T-cell (primary cell): ENCODE measurements at regions not wholly inside any gene's neighbourhood (a gene's known extent, or its start where the extent isn't known, plus 50 kb on each side); places are given as distances from the start of the nearest gene placed in this dataset.

Experiments used
- ATAC-seq, 4 experiments: fragments of 200-7000 bp in 3 of 4; fragments of 150-1000 bp in 1 of 4; cut with Tn5 transposase; replicated peaks in 1 of 4; 1 replicate in 3 of 4; 2 replicates in 1 of 4; pipeline ENCODE4 v1.10.0; 2021; ENCODE audit warnings: moderate library complexity in 3 of 4, mild to moderate bottlenecking in 2 of 4, moderate number of reproducible peaks in 1 of 4
- CTCF ChIA-PET, 2 donors: fragments of 300-600 bp; sonication (Branson Sonifier 250); formaldehyde crosslinking; loops; one replicate each; lab custom pipeline; 2022; ENCODE audit warnings: antibody characterized with exemption in 2 of 2; lab: Charles Lee
- POLR2A ChIA-PET, 2 donors: fragments of 300-600 bp; sonication (Branson Sonifier 250); formaldehyde crosslinking; loops; one replicate each; lab custom pipeline; 2022; ENCODE audit warnings: antibody characterized with exemption in 2 of 2; lab: Charles Lee
- DNase-seq, 35 experiments: peaks; one replicate each; pipeline versions ENCODE4 v3.0.0 to v3.0.0-alpha.2; 2013 to 2023
- H3K27ac ChIP-seq: one replicate; pipeline ENCODE4 v1.5.1; 2013; ENCODE audit warnings: low read length
- H3K27me3 ChIP-seq, 2 experiments: replicated peaks in 1 of 2; 1 replicate in 1 of 2; 2 replicates in 1 of 2; pipeline versions ENCODE4 v1.6.1 to v1.7.0; 2013; ENCODE audit warnings: low read length in 1 of 2, mixed read lengths in 1 of 2; ENCODE audit not compliant: control insufficient read depth in 2 of 2, insufficient read depth in 2 of 2; ENCODE audit errors: extremely low read depth in 1 of 2
- H3K36me3 ChIP-seq, 2 donors: 1 replicate in 1 of 2; 2 replicates in 1 of 2; pipeline versions ENCODE4 v1.6.1 to v1.7.0; 2013; ENCODE audit warnings: low read length in 1 of 2; ENCODE audit not compliant: control insufficient read depth in 2 of 2, insufficient read depth in 1 of 2; ENCODE audit errors: extremely low read depth in 1 of 2
- H3K4me1 ChIP-seq, 2 experiments: 1 replicate in 1 of 2; 2 replicates in 1 of 2; pipeline versions ENCODE4 v1.6.1 to v1.7.0; 2013; ENCODE audit warnings: low read length in 2 of 2, mixed read lengths in 1 of 2; ENCODE audit not compliant: insufficient read depth in 2 of 2, control insufficient read depth in 1 of 2; ENCODE audit errors: extremely low read depth in 1 of 2
- H3K4me3 ChIP-seq, 2 donors: 1 replicate in 1 of 2; 2 replicates in 1 of 2; pipeline versions ENCODE4 v1.5.1 to v1.7.0; 2013; ENCODE audit warnings: mild to moderate bottlenecking in 2 of 2, low read length in 1 of 2, moderate library complexity in 1 of 2; ENCODE audit not compliant: control insufficient read depth in 1 of 2; ENCODE audit errors: extremely low read depth in 1 of 2
- H3K9me3 ChIP-seq: 2 replicates; pipeline ENCODE4 v1.7.0; 2013
- H3K27ac Mint-ChIP-seq, 2 donors: one replicate each; pipeline ENCODE4 v1.8.0; 2020 to 2021; ENCODE audit warnings: mild to moderate bottlenecking in 2 of 2, mixed read lengths in 2 of 2
- H3K27me3 Mint-ChIP-seq, 2 donors: one replicate each; pipeline ENCODE4 v1.8.0; 2021 to 2022; ENCODE audit warnings: mixed read lengths in 2 of 2
- H3K36me3 Mint-ChIP-seq: one replicate; pipeline ENCODE4 v1.8.0; 2021; ENCODE audit warnings: mixed read lengths
- H3K4me1 Mint-ChIP-seq, 3 donors: one replicate each; pipeline ENCODE4 v1.8.0; 2020 to 2022; ENCODE audit warnings: mixed read lengths in 3 of 3, mild to moderate bottlenecking in 1 of 3
- H3K4me3 Mint-ChIP-seq, 3 donors: one replicate each; pipeline ENCODE4 v1.8.0; 2020 to 2022; ENCODE audit warnings: mild to moderate bottlenecking in 3 of 3, mixed read lengths in 3 of 3, moderate library complexity in 3 of 3
- H3K9me3 Mint-ChIP-seq, 3 donors: one replicate each; pipeline ENCODE4 v1.8.0; 2020 to 2022; ENCODE audit warnings: mixed read lengths in 3 of 3
- WGBS: methylation state at CpG from one replicate; pipeline ENCODE4 v1.1.5; 2013; ENCODE audit warnings: missing lambda C conversion rate; ENCODE audit not compliant: insufficient coverage; 5-methylcytosine and 5-hydroxymethylcytosine counted together

GRCh38 chr7:115676707-115677106 lies 353.9 kb downstream of the TFEC start:
- Mint-ChIP-seq H3K9me3 (no peaks in the 10 kb centered on the region), H3K27me3 (no peaks in the 10 kb centered on the region), H3K4me1 (no peaks in the 10 kb centered on the region), H3K36me3 (no peaks in the 10 kb centered on the region), H3K4me3 (no peak overlapping the region), H3K27ac (no peak overlapping the region)
- ChIA-PET POLR2A (no interaction called here), CTCF (no interaction called here)
- H3K9me3 ChIP-seq = no peaks in the 10 kb centered on the region
- DNase-seq = no peak
- no peaks in the 10 kb centered on the region for H3K36me3 ChIP-seq
- no peaks in the 10 kb centered on the region for H3K27me3 ChIP-seq
- no peak overlapping the region for H3K4me3 ChIP-seq
- H3K4me1 ChIP-seq = no peaks in the 10 kb centered on the region
- no CpG with 5 or more reads among the region's 3 CpGs for WGBS
- no peak for ATAC-seq
- H3K27ac ChIP-seq = no peak overlapping the region

- no peak overlapping the region for H3K4me3 ChIP-seq
- no peak overlapping the region for H3K27ac ChIP-seq
- H3K9me3 ChIP-seq = no peaks in the 10 kb centered on the region
- no peak overlapping the region for H3K4me3 Mint-ChIP-seq
- no peak for ATAC-seq
- DNase-seq = no peak
- H3K36me3 ChIP-seq = no peaks in the 10 kb centered on the region
- no peaks in the 10 kb centered on the region for H3K4me1 ChIP-seq
- H3K27me3 Mint-ChIP-seq = no peaks in the 10 kb centered on the region
- ChIA-PET POLR2A (no interaction called here), CTCF (no interaction called here)
- H3K27ac Mint-ChIP-seq = no peak overlapping the region
- H3K9me3 Mint-ChIP-seq = no peaks in the 10 kb centered on the region
- H3K4me1 Mint-ChIP-seq = no peaks in the 10 kb centered on the region
- WGBS = 86% methylated on average over 9 of the region's 10 CpGs
- H3K36me3 Mint-ChIP-seq = no peaks in the 10 kb centered on the region
- no peaks in the 10 kb centered on the region for H3K27me3 ChIP-seq
These were observed 354.5 kb downstream of the TFEC start for GRCh38 chr7:115676080-115676479.

DNA sequence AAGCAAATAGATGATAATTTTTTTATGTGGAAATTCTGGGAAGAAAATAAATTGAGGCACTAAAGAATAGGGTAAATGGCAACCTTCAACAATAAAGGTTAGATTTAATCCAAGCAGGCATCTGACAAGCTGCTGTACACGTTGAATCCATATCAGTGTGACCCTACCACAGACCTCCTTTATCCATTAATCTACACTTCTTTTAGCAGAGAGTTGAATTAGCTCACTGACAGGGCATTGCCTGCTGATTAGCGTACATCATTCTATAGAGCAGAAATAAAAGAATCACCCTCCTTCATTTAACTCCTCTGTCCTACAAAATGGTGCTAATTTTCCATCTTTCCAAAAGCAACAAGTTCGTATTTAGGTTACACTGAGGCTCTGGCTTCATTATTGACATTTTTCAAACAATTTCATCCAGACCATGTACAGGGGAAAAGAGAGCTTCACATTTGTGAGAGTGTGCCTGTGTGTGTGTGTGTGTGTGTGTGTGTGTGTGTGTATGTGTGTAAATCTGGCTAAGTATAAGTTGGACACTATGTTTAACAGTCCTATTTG lies 356.0 kb downstream of the TFEC start:
- no peaks in the 10 kb centered on the region for H3K4me1 ChIP-seq
- CTCF ChIA-PET = interaction anchor here in 1 of 2 donors (0.6 kb wide), 1 partner anchor 169 kb away, joined by 3 read pairs; no protein-coding TSS in a partner anchor
- H3K27me3 Mint-ChIP-seq = no peaks in the 10 kb centered on the region
- no peaks in the 10 kb centered on the region for H3K27me3 ChIP-seq
- 92% methylated on average over 1 of the region's 3 CpGs for WGBS
- no peaks in the 10 kb centered on the region for H3K4me1 Mint-ChIP-seq
- H3K4me3 ChIP-seq = no peak overlapping the region
- no peak overlapping the region for H3K27ac Mint-ChIP-seq
- no peaks in the 10 kb centered on the region for H3K9me3 Mint-ChIP-seq
- H3K9me3 ChIP-seq = no peaks in the 10 kb centered on the region
- no peaks in the 10 kb centered on the region for H3K36me3 ChIP-seq
- H3K4me3 Mint-ChIP-seq = no peak overlapping the region
- DNase-seq = no peak
- ATAC-seq = no peak
- H3K27ac ChIP-seq = no peak overlapping the region
- H3K36me3 Mint-ChIP-seq = no peaks in the 10 kb centered on the region
- POLR2A ChIA-PET = interaction anchor here in 1 of 2 donors (0.5 kb wide), 1 partner anchor 950 kb away, joined by 3 read pairs; no protein-coding TSS in a partner anchor

DNA sequence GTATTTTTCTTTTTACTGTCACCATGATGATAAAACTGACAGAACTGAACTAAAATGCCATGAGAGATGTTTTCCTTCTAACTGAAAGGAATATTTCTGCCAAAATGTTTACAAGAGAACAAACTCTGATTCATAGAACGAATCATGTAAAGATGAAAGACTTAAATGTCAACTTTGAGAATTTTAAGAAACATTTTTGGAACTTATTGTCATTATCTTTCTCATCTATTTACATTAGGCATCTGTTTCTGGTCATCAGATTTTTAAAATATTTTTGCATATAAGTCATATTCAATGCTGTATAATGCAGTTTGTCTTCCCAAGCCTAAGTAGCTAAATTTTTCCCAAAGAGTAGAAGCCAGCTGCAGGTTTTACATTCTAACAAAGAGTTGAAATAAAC lies 358.5 kb downstream of the TFEC start:
- no CpG with 5 or more reads among the region's 1 CpG for WGBS
- CTCF ChIA-PET = no interaction called here
- H3K4me1 ChIP-seq = no peaks in the 10 kb centered on the region

DNA sequence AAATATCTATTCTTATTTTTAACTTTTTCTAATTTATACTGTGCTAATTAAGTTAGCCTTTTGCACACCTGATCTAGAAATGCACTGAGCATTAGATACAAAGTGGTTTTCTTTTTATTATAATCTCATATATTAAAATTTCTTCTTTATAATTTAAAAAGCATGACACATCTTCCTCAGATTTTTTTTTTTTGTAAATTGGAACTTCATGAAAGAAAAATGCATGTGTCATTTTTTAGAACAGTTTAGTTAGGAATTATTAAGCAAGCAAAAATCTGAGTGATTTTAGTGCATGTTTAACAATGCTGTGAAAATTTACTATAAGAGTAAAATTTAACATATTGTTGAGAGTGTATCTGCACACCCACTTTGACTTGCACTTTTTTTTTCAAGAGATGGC lies 367.9 kb downstream of the TFEC start:
- POLR2A ChIA-PET = no interaction called here
- Histone ChIP-seq H3K9me3 (no peaks in the 10 kb centered on the region), H3K4me3 (no peak overlapping the region), H3K36me3 (no peaks in the 10 kb centered on the region), H3K27ac (no peak overlapping the region), H3K27me3 (no peaks in the 10 kb centered on the region), H3K4me1 (no peaks in the 10 kb centered on the region)
- DNase-seq = no peak
- no peak for ATAC-seq
- no peaks in the 10 kb centered on the region for H3K4me1 Mint-ChIP-seq
- no peaks in the 10 kb centered on the region for H3K36me3 Mint-ChIP-seq
- CTCF ChIA-PET = interaction anchor here in 1 of 2 donors (0.8 kb wide), 1 partner anchor 10 kb away, joined by 3 read pairs; no protein-coding TSS in a partner anchor
- H3K9me3 Mint-ChIP-seq = no peaks in the 10 kb centered on the region
- no peaks in the 10 kb centered on the region for H3K27me3 Mint-ChIP-seq
- H3K4me3 Mint-ChIP-seq = no peak overlapping the region
- no peak overlapping the region for H3K27ac Mint-ChIP-seq

More for the DNA sequence above, 358.5 kb downstream of the TFEC start:
- H3K9me3 Mint-ChIP-seq = no peaks in the 10 kb centered on the region
- Histone ChIP-seq H3K27me3 (no peaks in the 10 kb centered on the region), H3K4me3 (no peak overlapping the region), H3K36me3 (no peaks in the 10 kb centered on the region), H3K27ac (no peak overlapping the region), H3K9me3 (no peaks in the 10 kb centered on the region)
- POLR2A ChIA-PET = no interaction called here
- ATAC-seq (no peak), DNase-seq (no peak)
- H3K27me3 Mint-ChIP-seq = peaks cover 0 to 3% of the 10 kb centered on the region in 2 donors
- no peak overlapping the region for H3K27ac Mint-ChIP-seq
- H3K4me1 Mint-ChIP-seq = no peaks in the 10 kb centered on the region
- H3K4me3 Mint-ChIP-seq = no peak overlapping the region
- H3K36me3 Mint-ChIP-seq = no peaks in the 10 kb centered on the region

DNA sequence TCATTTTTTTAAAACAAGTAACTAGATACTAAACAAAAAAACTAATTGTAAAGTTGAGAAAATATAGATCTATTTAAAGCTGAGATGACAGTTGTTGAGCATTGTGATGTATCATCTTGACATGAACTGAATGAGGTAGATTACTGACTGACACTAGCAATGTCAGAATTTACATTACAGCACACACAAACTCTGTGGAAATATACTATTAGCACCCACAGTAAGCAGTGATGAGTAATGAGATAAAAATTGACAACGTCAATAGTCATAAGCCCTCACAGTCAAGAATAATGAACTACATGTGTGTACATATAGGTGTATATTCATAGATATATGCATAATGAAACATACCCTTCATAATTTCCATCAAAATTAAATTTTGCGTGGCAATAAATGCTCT lies 368.4 kb downstream of the TFEC start:
- Mint-ChIP-seq H3K27me3 (no peaks in the 10 kb centered on the region), H3K9me3 (no peaks in the 10 kb centered on the region), H3K4me3 (no peak overlapping the region), H3K4me1 (no peaks in the 10 kb centered on the region), H3K27ac (no peak overlapping the region), H3K36me3 (no peaks in the 10 kb centered on the region)
- ChIA-PET CTCF (no interaction called here), POLR2A (no interaction called here)
- ATAC-seq (no peak), DNase-seq (no peak)
- Histone ChIP-seq H3K27me3 (no peaks in the 10 kb centered on the region), H3K27ac (no peak overlapping the region), H3K36me3 (no peaks in the 10 kb centered on the region), H3K9me3 (no peaks in the 10 kb centered on the region), H3K4me3 (no peak overlapping the region), H3K4me1 (no peaks in the 10 kb centered on the region)
- WGBS = no CpG with 5 or more reads among the region's 2 CpGs

DNA sequence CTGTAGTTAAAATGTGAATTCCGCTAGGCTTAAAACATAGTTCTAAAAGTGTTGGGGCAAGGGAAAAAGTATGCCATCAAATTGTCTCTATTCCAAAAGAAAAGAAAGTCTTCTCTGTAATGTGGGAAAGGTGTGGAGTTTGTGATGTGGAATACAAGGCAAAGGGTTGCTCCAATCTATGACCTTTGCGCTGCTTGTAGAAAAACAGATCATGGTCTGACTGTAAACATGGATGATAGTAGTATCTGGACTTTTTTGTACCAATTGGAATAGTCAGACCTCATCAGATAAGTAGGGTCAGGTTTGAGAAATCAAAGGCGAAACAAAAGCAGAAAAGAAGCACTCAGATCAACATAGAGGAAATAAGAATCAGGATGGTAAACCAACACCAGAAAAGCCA lies 372.3 kb downstream of the TFEC start:
- ChIA-PET CTCF (no interaction called here), POLR2A (no interaction called here)
- no peaks in the 10 kb centered on the region for H3K4me1 Mint-ChIP-seq
- Histone ChIP-seq H3K27me3 (no peaks in the 10 kb centered on the region), H3K9me3 (no peaks in the 10 kb centered on the region), H3K27ac (no peak overlapping the region), H3K4me3 (no peak overlapping the region), H3K4me1 (no peaks in the 10 kb centered on the region), H3K36me3 (no peaks in the 10 kb centered on the region)
- H3K36me3 Mint-ChIP-seq = no peaks in the 10 kb centered on the region
- DNase-seq (no peak), ATAC-seq (no peak)
- H3K4me3 Mint-ChIP-seq = no peak overlapping the region
- H3K9me3 Mint-ChIP-seq = no peaks in the 10 kb centered on the region
- no peak overlapping the region for H3K27ac Mint-ChIP-seq
- H3K27me3 Mint-ChIP-seq = no peaks in the 10 kb centered on the region
- 91% methylated on average over 1 of the region's 3 CpGs for WGBS
